NB4 (cell line): ENCODE measurements at regions not wholly inside any gene's neighbourhood (a gene's known extent, or its start where the extent isn't known, plus 50 kb on each side); places are given as distances from the start of the nearest gene placed in this dataset.

Source experiments
- CTCF ChIP-seq: IDR thresholded peaks from one replicate; pipeline ENCODE4 v1.5.1; 2012; ENCODE audit warnings: low read depth, low read length
- MAX ChIP-seq: IDR thresholded peaks from 2 replicates; pipeline ENCODE4 v1.6.1; 2011; ENCODE audit warnings: low read depth, low read length

GRCh38 chr4:22987870-22988269 lies 295.1 kb downstream of the GBA3 start:
- TF ChIP-seq MAX (no peak), CTCF (no peak)
